Lung (tissue), 11 donors: ENCODE measurements at regions not wholly inside any gene's neighbourhood (a gene's known extent, or its start where the extent isn't known, plus 50 kb on each side); places are given as distances from the start of the nearest gene placed in this dataset.
A peak's percentile ranks its signal among the peaks of the same experiment; 100 is the strongest.

Experiments used
- ATAC-seq: fragments of 200-7000 bp; cut with Tn5 transposase; one replicate; pipeline ENCODE4 v1.9.1; 2020; ENCODE audit warnings: moderate number of reproducible peaks; ENCODE audit not compliant: insufficient read depth, low FRiP score
- DNase-seq, 3 donors: peaks; one replicate each; pipeline ENCODE4 v3.0.0-alpha.2; 2013 to 2017
- H3K27ac ChIP-seq, 2 donors: one replicate each; pipeline ENCODE4 v1.5.1; 2013; ENCODE audit warnings: mild to moderate bottlenecking in 2 of 2, moderate library complexity in 2 of 2, control low read depth in 1 of 2, inconsistent platforms in 1 of 2, low read depth in 1 of 2, low read length in 1 of 2
- H3K27me3 ChIP-seq, 3 donors: one replicate each; pipeline ENCODE4 v1.5.1; 2013; ENCODE audit warnings: low read length in 2 of 3; ENCODE audit not compliant: control insufficient read depth in 3 of 3, insufficient read depth in 3 of 3
- H3K36me3 ChIP-seq, 4 donors: one replicate each; pipeline ENCODE4 v1.5.1; 2013; ENCODE audit warnings: low read length in 4 of 4, mild to moderate bottlenecking in 1 of 4, moderate library complexity in 1 of 4; ENCODE audit not compliant: control insufficient read depth in 4 of 4, insufficient read depth in 4 of 4
- H3K4me1 ChIP-seq, 5 donors: one replicate each; pipeline ENCODE4 v1.5.1; 2013; ENCODE audit warnings: low read length in 5 of 5, mild to moderate bottlenecking in 2 of 5, moderate library complexity in 1 of 5; ENCODE audit not compliant: control insufficient read depth in 5 of 5, insufficient read depth in 5 of 5
- H3K4me3 ChIP-seq: one replicate; pipeline ENCODE4 v1.5.1; 2013; ENCODE audit warnings: mild to moderate bottlenecking, control low read depth, moderate library complexity
- H3K9ac ChIP-seq, 2 donors: one replicate each; pipeline ENCODE4 v1.5.1; 2013; ENCODE audit warnings: low read length in 2 of 2, control low read depth in 1 of 2; ENCODE audit not compliant: insufficient read depth in 1 of 2
- H3K9me3 ChIP-seq, 4 donors: one replicate each; pipeline ENCODE4 v1.5.1; 2013; ENCODE audit warnings: low read length in 3 of 4, mild to moderate bottlenecking in 1 of 4, moderate library complexity in 1 of 4; ENCODE audit not compliant: control insufficient read depth in 4 of 4, insufficient read depth in 3 of 4
- WGBS, 2 donors: extraction: QIAGEN DNeasy Blood & Tissue Kit; methylation state at CpG; one replicate each; pipeline ENCODE4 v1.1.7; 2013; 5-methylcytosine and 5-hydroxymethylcytosine counted together
- TF ChIP-seq, protein P1 (sequence below): IDR thresholded peaks from 2 replicates; pipeline ENCODE4 v1.5.1; 2012; ENCODE audit warnings: mild to moderate bottlenecking; ENCODE audit errors: control extremely low read depth, extremely low read depth
- donor health status: control.
- donor health status: control.
- donor health status: Bipolar disorder and iron deficiency.
- donor health status: healthy.
- donor health status: DM: yes; HTN: yes; CAD: no.

DNA sequence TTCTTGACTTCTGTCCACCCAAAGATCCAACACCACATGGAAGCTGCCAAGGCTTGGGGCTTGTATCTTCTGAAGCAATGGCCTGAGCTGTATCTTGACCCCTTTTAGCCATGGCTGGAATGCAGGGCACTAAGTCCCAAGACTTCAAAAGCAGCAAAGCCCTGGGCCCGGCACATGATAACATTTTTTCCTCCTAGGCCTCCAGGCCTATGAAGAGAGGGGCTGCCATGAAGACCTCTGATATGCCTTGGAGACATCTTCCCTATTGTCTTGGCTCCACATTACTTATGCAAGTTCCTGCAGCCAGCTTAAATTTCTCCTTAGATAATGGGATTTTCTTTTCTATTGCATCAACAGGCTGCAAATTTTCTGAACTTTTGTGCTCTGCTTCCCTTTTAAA, 1252.6 kb upstream of the CITED2 start:
- 94 to 95% methylated on average over 1 of the region's 1 CpG for WGBS, 2 donors
- no peak for DNase-seq
- Histone ChIP-seq H3K27me3 (no peaks in the 10 kb centered on the region), H3K27ac (no peak overlapping the region), H3K9me3 (peaks cover 0 to 9% (median 6%) of the 10 kb centered on the region in 4 donors), H3K36me3 (no peaks in the 10 kb centered on the region), H3K4me1 (peaks cover 0 to 7% (median 0%) of the 10 kb centered on the region in 5 donors), H3K9ac (no peak overlapping the region), H3K4me3 (no peak overlapping the region)
- TF ChIP-seq, protein P1, sequence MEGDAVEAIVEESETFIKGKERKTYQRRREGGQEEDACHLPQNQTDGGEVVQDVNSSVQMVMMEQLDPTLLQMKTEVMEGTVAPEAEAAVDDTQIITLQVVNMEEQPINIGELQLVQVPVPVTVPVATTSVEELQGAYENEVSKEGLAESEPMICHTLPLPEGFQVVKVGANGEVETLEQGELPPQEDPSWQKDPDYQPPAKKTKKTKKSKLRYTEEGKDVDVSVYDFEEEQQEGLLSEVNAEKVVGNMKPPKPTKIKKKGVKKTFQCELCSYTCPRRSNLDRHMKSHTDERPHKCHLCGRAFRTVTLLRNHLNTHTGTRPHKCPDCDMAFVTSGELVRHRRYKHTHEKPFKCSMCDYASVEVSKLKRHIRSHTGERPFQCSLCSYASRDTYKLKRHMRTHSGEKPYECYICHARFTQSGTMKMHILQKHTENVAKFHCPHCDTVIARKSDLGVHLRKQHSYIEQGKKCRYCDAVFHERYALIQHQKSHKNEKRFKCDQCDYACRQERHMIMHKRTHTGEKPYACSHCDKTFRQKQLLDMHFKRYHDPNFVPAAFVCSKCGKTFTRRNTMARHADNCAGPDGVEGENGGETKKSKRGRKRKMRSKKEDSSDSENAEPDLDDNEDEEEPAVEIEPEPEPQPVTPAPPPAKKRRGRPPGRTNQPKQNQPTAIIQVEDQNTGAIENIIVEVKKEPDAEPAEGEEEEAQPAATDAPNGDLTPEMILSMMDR: no peak
- no peak for ATAC-seq

DNA sequence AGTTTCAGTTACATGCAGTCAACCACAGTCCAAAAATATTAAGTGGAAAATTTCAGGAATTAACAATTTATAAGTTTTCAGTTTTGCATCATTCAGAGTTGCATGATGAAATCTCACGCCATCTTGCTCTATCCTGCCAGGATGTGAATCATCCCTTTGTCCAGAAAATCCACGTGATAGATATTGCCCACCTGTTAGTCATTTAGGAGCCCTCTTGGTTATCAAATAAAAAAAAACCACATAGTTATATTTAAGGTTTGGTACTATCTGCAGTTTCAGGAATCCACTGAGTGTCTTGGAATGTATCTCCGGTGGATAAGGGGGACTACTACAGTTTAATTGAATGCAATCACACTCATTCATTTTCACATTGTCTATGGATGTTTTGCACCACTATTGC, 1249.0 kb upstream of the CITED2 start:
- TF ChIP-seq, protein P1: no peak
- H3K27me3 ChIP-seq: no peaks in the 10 kb centered on the region
- H3K36me3 ChIP-seq: no peaks in the 10 kb centered on the region
- no peak overlapping the region for H3K9ac ChIP-seq
- peak in 1 of 3 donors; percentile 10 for DNase-seq
- ATAC-seq: no peak
- 64 to 71% methylated on average over 3 of the region's 3 CpGs for WGBS, 2 donors
- H3K9me3 ChIP-seq: peaks cover 0 to 9% (median 6%) of the 10 kb centered on the region in 4 donors
- peaks cover 0 to 7% (median 0%) of the 10 kb centered on the region in 5 donors for H3K4me1 ChIP-seq
- H3K27ac ChIP-seq: no peak overlapping the region
- no peak overlapping the region for H3K4me3 ChIP-seq

DNA sequence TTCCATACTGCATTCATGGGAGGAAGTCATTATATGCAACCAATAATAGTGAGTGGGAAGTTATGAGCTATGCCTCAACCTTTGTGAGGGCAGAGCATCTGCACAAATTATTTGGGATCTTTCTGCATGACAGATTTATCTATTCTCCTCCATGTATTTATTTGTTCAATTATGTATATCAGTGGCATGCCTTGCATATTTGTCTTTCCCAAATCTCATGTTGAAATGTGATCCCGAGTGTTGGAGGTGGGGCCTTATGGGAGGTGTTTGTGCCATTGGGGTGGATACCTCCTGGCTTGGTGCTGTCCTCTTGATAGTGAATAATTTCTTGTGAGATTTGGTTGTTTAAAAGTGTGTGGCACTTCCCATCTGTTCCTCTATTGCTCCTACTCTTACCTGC, 1246.0 kb upstream of the CITED2 start:
- Histone ChIP-seq H3K36me3 (no peaks in the 10 kb centered on the region), H3K9me3 (no peaks in the 10 kb centered on the region), H3K4me1 (peaks cover 0 to 7% (median 0%) of the 10 kb centered on the region in 5 donors), H3K9ac (no peak overlapping the region), H3K27me3 (no peaks in the 10 kb centered on the region), H3K4me3 (no peak overlapping the region), H3K27ac (no peak overlapping the region)
- ATAC-seq (no peak), DNase-seq (no peak)
- WGBS, 2 donors: 71 to 85% methylated on average over 1 of the region's 1 CpG
- TF ChIP-seq, protein P1: no peak

DNA sequence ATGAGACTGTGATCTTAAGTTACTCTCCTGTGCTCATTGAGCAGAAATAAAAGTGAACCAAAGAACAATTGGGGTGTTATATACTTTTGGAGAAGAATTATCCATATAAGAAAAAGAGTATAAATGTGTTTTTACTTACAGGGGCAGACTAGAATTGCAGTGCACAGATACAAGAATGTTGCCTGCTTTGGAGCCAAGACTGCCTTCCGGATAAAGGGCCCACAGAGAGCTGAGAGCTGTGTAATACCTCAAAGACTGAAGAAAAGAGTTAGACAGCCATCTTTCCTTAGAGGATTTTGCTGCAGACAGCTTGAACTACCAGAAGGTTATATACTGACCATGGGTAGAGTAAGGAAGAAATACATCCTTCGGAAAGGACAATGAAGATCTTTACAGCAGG, 1235.5 kb upstream of the CITED2 start:
- ATAC-seq: no peak
- 85 to 87% methylated on average over 2 of the region's 2 CpGs for WGBS, 2 donors

More for the DNA sequence above, 1235.5 kb upstream of the CITED2 start:
- Histone ChIP-seq H3K27ac (no peak overlapping the region), H3K9ac (no peak overlapping the region), H3K36me3 (no peaks in the 10 kb centered on the region), H3K4me1 (peaks cover 0 to 3% (median 0%) of the 10 kb centered on the region in 5 donors), H3K9me3 (no peaks in the 10 kb centered on the region), H3K4me3 (no peak overlapping the region), H3K27me3 (no peaks in the 10 kb centered on the region)
- TF ChIP-seq, protein P1: no peak
- DNase-seq: no peak
